ENCODE measurements at regions not wholly inside any gene's neighbourhood (a gene's known extent, or its start where the extent isn't known, plus 50 kb on each side); places are given as distances from the start of the nearest gene placed in this dataset.
"Not testable (repeated sequence)": the region's sequence is repeated elsewhere in the genome, so short reads cannot be mapped to it uniquely, and the experiment has no call there.

DNA sequence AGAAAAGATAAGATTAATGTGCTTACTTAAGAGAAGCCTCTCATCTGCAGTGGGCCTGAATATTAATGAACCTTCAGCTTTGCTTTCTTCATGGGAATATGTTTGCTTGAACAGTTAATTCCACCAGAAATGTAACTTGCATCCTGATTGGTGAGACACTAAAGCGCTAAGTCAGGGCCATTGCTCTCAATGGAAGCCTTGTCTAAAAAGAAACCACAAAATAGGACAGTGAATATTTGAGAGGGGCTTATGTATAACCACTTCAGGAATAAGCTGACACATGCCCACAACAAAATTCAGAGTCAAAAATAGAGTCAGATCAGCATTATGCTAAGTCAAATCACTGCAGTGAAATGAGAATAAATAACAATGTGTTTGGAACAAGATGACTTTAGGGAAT, 1125.8 kb downstream of the STIM2 start:
- DNase-seq, result no peak

DNA sequence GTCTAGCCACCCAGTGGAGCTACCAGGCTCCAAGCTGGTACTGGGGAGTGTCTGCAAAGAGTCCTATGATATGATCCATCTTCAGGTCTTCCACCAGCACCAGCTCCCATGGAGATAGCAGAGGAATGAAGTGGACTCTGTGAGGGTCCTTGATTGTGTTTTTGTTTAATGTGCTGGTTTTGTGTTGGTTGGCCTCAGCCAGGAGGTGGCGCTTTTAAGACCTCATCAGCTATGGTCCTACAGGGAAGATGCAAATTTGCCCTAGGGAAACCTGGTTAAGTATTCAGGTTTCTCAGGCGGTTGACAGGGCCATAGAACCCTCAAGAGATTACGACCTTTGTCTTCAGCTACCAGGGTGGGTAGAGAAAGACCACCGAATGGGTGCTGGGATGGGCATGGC, 1141.1 kb downstream of the STIM2 start:
- DNase-seq, result no peak

DNA sequence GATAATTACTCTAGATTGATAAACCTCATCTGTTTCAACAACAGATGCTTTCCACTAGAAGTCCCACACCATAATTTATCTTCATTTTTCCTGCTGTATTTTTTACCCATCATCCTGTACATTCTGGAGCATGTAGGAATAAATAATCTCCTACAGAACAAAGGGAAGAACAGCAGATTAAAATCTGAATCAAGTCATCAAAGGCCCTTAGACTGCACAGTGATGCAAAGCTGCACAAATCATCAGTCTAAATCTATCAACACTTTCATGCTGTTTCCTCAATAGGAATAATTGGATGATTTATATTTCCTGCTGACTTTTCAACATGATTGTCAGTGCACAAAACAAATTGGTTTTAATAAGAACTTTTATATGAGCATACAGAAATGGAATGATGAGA, 1143.9 kb downstream of the STIM2 start:
- no peak for DNase-seq

- DNase-seq, result no peak
Measured at GRCh38 chr4:28006021-28006420, 1145.4 kb downstream of the STIM2 start.

DNA sequence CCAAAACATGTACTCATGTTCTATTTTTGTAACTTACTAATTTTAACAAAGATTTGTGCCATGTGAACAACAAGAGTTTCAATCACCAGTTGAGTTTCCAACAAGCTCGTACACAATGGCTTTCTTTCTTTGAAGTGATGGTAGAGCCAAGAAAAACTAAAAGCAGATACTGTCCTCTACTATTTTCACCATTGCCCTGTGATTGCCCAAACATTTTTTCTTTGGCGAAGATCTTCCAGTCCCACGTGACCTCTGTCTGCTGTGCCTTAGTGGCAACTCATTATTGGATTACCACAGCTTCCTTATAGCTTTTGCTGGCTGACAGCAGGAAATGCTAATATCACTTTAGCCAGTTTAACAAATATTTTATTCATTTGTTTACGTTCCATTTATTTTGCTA, 1147.1 kb downstream of the STIM2 start:
- DNase-seq, result no peak

DNA sequence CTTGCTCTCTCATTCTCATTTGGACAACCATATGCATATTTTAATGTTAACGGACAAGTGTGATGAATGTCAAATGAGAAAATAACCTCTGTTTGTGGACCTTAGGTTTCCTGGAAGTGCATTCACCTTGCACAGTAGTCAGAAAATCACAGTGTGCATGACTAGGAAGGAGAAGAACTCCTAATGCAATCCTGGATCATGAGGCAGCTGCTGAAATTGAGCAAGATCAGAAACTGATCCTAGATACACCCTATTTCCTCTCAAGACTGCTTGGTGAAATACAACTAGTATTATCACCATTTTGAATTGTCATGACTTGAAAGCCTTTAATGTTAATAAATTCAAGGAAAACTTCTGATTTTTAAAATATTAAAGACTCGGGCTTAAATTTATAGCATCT, 1148.9 kb downstream of the STIM2 start:
- no peak for DNase-seq

- no peak for DNase-seq
Measured at GRCh38 chr4:28010577-28011240, 1150.1 kb downstream of the STIM2 start.

GRCh38 chr4:28014469-28014868, 1153.8 kb downstream of the STIM2 start:
- no peak for DNase-seq

- DNase-seq, result no peak
Measured at GRCh38 chr4:28015996-28016395, 1155.4 kb downstream of the STIM2 start.

DNA sequence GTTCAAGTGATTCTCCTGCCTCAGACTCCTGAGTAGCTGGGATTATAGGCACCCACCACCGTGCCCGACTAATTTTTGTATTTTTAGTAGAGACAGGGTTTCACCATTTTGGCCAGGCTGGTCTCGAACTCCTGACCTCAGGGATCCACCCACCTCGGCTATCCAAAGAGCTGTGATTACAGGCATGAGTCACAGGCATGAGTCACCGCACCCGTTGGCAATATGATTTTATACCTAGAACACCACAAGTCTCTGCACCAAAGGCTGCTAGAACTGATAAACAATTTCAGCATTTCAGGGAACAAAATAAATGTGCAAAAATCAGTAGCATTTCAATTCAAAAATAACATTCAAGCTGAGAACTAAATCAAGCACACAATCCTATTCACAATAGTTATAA, 1177.6 kb downstream of the STIM2 start:
- not testable (repeated sequence) for DNase-seq

DNA sequence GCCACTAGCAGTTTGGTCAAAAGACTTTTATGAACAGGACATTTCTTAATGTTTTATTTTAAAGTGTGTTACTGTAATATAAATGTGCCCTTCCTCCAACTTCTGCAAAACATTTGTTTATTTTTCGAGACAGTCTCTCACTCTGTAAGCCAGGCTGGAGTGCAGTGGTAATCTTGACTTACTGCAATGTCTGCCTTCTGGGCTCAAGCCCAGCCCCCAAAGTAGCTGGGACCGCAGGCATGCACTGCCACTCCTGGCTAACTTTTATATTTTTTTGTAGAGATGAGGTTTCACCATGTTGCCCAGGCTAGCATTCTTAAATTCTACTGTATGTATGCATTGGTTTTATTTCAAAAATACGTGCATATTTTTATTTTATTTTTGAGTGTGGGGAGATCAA, 1201.9 kb downstream of the STIM2 start:
- DNase-seq, result no peak

DNA sequence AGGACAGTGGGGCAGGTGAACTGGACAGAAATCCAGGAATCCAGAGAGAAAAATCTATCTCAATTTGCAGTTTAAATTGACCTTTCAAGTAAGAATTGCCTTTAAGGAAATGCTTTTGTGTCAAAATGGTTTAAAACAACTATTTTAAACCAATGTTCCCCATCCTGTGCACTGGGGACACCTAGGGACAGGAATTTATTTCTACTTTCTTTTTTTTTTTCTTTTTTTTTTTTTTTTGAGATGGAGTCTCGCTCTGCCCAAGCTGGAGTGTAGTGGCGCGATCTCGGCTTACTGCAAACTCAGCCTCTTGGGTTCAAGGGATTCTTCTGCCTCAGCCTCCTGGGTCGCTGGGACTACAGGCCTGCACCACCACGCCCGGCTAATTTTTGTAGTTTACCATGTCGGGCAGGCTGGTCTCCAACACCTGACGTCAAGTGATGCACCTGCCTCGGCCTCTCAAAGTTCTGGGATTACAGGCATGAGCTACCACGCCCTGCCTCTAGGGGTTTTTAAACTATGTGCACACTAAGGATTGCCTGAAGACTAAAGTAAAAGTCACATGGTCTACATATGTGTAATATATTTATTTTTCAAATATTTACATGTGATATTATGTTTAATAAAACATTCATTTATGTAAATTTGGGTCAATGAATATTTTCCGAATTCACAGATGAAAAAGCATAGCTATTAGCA, 1213.4 kb downstream of the STIM2 start:
- DNase-seq, result no peak

GRCh38 chr4:28075401-28075956, 1214.8 kb downstream of the STIM2 start:
- no peak for DNase-seq

- not testable (repeated sequence) for DNase-seq
Measured at GRCh38 chr4:28077203-28077602, 1216.6 kb downstream of the STIM2 start.

DNA sequence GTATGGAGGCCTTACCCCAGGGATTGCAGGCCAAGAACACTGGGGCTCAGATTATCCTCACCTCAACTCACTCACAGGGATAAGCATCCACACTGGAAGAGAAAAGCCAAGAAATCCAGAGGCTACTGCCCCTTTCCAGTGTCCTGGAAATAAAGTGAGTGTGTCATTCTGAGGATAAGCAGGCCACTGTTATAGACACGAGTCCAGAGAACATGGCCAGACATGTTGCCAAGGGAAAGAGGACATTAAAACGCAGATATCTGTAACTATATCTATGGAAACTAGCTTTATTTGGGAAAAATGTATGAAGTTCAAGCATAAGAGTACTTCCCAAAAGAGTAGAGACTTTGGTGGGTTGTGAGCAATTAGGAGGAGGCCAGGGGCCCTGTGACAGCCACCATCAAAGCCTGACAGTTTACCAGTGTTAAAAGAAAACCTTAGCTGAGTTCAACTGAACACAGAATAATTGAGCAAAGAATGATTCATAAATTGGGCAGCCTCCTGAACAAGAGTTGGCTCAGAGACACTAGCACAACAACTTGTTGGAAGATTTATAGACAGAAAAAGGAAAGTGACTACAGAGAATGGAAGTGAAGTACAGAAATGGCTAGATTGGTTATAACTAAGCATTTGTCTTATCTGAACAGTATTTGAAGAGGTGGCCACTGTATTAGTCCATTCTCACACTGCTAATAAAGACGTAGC, 1222.2 kb downstream of the STIM2 start:
- no peak for DNase-seq

DNA sequence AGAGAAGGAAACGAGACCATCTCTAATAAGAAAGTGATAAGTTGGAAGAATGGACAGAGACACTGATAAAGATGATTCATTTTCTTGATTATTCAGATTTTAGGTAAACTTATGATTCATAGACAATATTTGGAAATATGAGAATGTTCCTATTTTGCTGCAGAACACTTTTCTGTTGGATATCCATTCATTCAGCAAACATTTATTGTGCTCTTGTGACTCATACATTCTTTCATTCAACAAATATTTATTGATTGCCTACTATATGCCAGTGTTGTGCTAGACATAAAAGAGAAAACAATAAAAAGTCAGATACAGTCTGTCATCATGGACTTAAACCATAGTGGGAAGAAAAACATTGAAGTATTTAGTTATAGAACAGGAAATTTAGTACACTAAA, 1232.0 kb downstream of the STIM2 start:
- no peak for DNase-seq

GRCh38 chr4:28093071-28093470, 1232.4 kb downstream of the STIM2 start:
- DNase-seq, result no peak

DNA sequence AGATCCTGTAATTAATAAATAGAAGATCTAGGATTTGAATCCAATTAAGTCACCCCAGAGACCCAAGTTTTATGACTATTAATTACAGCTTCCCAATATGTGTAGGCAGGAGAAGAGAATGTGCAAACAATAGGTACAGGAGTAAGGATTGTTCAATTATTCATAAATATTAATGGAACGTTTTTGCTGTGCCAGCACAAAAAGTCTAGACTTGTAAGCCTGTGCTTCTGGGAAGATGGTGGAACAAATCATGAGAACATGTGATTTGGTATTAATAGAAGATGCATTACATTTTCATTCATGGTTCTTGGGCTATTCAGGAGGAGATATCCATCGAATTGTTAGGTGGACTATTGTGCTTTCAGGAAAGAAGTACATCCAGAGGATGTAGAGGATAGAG, 1240.9 kb downstream of the STIM2 start:
- DNase-seq, result no peak

GRCh38 chr4:28105271-28105859, 1244.7 kb downstream of the STIM2 start:
- no peak for DNase-seq

DNA sequence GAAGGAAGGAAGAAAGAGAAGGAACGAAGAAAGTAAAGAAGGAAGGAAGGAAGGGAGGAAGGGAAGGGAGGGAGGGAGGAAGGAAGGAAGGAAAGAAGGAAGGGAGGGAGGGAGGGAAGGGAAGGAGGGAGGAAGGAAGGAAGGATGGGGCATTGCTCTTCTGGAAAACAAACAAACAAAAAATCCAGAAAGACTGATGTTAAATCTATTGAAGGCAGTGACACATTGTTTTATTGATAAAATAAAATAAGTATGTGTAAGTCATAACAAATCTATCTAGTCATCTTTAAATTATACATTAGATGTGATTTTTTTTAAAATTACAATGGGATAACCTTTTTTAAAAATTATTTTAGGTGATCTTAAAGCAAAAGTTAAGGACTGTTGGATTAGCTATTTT, 1245.5 kb downstream of the STIM2 start:
- no peak for DNase-seq

- no peak for DNase-seq
Measured at GRCh38 chr4:28109801-28110200, 1249.2 kb downstream of the STIM2 start.

DNA sequence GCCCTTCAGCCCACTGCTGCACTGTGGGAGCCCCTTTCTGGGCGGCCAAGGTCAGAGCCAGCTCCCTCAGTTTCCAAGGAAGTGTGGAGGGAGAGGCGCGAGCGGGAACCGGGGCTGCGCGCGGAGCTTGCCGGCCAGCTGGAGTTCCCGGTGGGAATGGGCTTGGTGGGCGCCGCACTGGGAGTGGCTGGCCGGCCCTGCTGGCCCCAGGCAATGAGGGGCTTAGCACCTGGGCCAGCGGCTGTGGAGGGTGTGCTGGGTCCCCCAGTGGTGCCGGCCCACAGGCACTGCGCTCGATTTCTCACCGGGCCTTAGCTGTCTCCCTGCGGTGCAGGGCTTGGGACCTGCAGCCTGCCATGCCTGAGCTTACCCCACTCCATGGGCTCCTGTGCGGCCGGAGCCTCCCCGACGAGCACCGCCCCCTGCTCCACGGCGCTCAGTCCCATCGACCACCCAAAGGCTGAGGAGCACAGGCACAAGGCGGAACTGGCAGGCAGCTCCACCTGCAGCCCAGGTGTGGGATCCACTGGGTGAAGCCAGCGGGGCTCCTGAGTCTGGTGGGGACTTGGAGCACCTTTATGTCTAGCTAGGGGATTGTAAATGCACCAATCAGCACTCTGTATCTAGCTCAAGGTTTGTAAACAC, 1252.2 kb downstream of the STIM2 start:
- not testable (repeated sequence) for DNase-seq

GRCh38 chr4:28113586-28113985, 1252.9 kb downstream of the STIM2 start:
- not testable (repeated sequence) for DNase-seq
